ENCODE measurements at regions not wholly inside any gene's neighbourhood (a gene's known extent, or its start where the extent isn't known, plus 50 kb on each side); places are given as distances from the start of the nearest gene placed in this dataset.

GRCh38 chr14:56498112-56498511, 81.5 kb upstream of the TMEM260 start:
- no peak for DNase-seq (ENCODE audit: low read depth in 2 of 3, low spot score in 2 of 3)

GRCh38 chr14:56501909-56502530, 77.6 kb upstream of the TMEM260 start:
- no peak for DNase-seq (ENCODE audit: low read depth in 2 of 3, low spot score in 2 of 3)

GRCh38 chr14:56505361-56505760, 74.2 kb upstream of the TMEM260 start:
- no peak for DNase-seq (ENCODE audit: low read depth in 2 of 3, low spot score in 2 of 3)

GRCh38 chr14:56512521-56512920, 67.1 kb upstream of the TMEM260 start:
- DNase-seq (ENCODE audit: low read depth in 2 of 3, low spot score in 2 of 3): no peak

GRCh38 chr14:56514663-56515371, 64.8 kb upstream of the TMEM260 start:
- no peak for DNase-seq (ENCODE audit: low read depth in 2 of 3, low spot score in 2 of 3)

GRCh38 chr14:56515739-56516138, 63.9 kb upstream of the TMEM260 start:
- DNase-seq (ENCODE audit: low read depth in 2 of 3, low spot score in 2 of 3): no peak

GRCh38 chr14:56522403-56522802, 57.2 kb upstream of the TMEM260 start:
- no peak for DNase-seq (ENCODE audit: low read depth in 2 of 3, low spot score in 2 of 3)

- no peak for DNase-seq (ENCODE audit: low read depth in 2 of 3, low spot score in 2 of 3)
Measured at GRCh38 chr14:56524971-56525677, 54.5 kb upstream of the TMEM260 start.

- DNase-seq (ENCODE audit: low read depth in 2 of 3, low spot score in 2 of 3): no peak
Measured at GRCh38 chr14:56528927-56529326, 50.7 kb upstream of the TMEM260 start.

Data from activated CD8-positive, alpha-beta memory T cell treated with anti-CD3 and anti-CD28 coated beads for 48 hours (primary cell).